Aorta (tissue), 5 donors: ENCODE measurements at regions not wholly inside any gene's neighbourhood (a gene's known extent, or its start where the extent isn't known, plus 50 kb on each side); places are given as distances from the start of the nearest gene placed in this dataset.

Experiments
- ATAC-seq: fragments of 200-7000 bp; cut with Tn5 transposase; one replicate; pipeline ENCODE4 v1.9.1; 2022; ENCODE audit warnings: moderate library complexity; ENCODE audit not compliant: low FRiP score
- DNase-seq, 2 donors: peaks; one replicate each; pipeline ENCODE4 v3.0.0-alpha.2; 2020
- H3K27ac ChIP-seq, 2 donors: one replicate each; pipeline ENCODE4 v1.5.1; 2013; ENCODE audit warnings: low read length in 2 of 2, mild to moderate bottlenecking in 2 of 2, moderate library complexity in 2 of 2, control low read depth in 1 of 2, inconsistent platforms in 1 of 2, low read depth in 1 of 2
- H3K27me3 ChIP-seq, 2 donors: one replicate each; pipeline ENCODE4 v1.6.1; 2013; ENCODE audit warnings: control low read depth in 1 of 2, low read length in 1 of 2, mild to moderate bottlenecking in 1 of 2, moderate library complexity in 1 of 2; ENCODE audit not compliant: insufficient read depth in 2 of 2, control insufficient read depth in 1 of 2
- H3K36me3 ChIP-seq, 2 donors: one replicate each; pipeline ENCODE4 v1.6.1; 2013; ENCODE audit warnings: control low read depth in 1 of 2, low read length in 1 of 2, mild to moderate bottlenecking in 1 of 2; ENCODE audit not compliant: insufficient read depth in 2 of 2, control insufficient read depth in 1 of 2
- H3K4me1 ChIP-seq, 2 donors: one replicate each; pipeline ENCODE4 v1.6.1; 2013; ENCODE audit warnings: low read length in 2 of 2, control low read depth in 1 of 2, mild to moderate bottlenecking in 1 of 2, moderate library complexity in 1 of 2; ENCODE audit not compliant: insufficient read depth in 2 of 2, control insufficient read depth in 1 of 2
- H3K4me3 ChIP-seq, 2 donors: one replicate each; pipeline ENCODE4 v1.5.1; 2013; ENCODE audit warnings: low read length in 2 of 2, control low read depth in 1 of 2, mild to moderate bottlenecking in 1 of 2
- H3K9me3 ChIP-seq: one replicate; pipeline ENCODE4 v1.6.1; 2013; ENCODE audit warnings: mild to moderate bottlenecking, low read length; ENCODE audit not compliant: control insufficient read depth
- WGBS, 2 donors: extraction: QIAGEN DNeasy Blood & Tissue Kit; methylation state at CpG; one replicate each; pipeline ENCODE4 v1.1.7; 2013; 5-methylcytosine and 5-hydroxymethylcytosine counted together
- intact Hi-C, 2 donors: fragments of 100-400 bp; cut with DNase I; formaldehyde crosslinking; loops; one replicate each; pipeline versions ENCODE4 v1.14.2 to v1.15.0; 2022
- donor health status: healthy with polysubstance abuse.
- donor health status: Bipolar disorder and iron deficiency.
- donor health status: DM: no; HTN: no; CAD: no.
- donor health status: DM: no; HTN: no; CAD: no.
- donor health status: DM: yes; HTN: yes; CAD: no.

DNA sequence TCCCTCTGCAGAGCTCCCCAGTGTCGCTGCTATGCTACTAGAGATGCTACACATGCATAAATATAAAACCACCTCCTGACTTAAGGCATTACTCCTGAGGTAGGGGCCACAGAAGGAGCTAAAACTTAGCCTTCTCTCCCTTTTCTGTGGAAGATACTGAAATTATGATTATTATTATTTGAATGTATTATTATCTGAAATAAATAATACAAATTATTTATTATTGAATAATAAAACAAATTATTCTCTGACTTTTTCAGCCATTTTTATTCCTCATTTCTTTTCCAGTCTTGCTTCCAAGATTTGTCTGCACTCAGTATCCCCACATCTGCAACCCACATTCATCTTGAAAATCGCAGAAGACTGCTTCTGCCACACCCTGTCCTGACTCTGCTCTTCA is 414.9 kb upstream of the ACO1 start:
- H3K27ac ChIP-seq: no peak overlapping the region
- H3K36me3 ChIP-seq: no peaks in the 10 kb centered on the region
- H3K9me3 ChIP-seq: no peaks in the 10 kb centered on the region
- no peaks in the 10 kb centered on the region for H3K27me3 ChIP-seq
- WGBS, 2 donors: 49 to 54% methylated on average over 2 of the region's 2 CpGs
- H3K4me1 ChIP-seq: no peaks in the 10 kb centered on the region
- intact Hi-C loops: no loop called here
- no peak for DNase-seq
- ATAC-seq: no peak
- H3K4me3 ChIP-seq: no peak overlapping the region

DNA sequence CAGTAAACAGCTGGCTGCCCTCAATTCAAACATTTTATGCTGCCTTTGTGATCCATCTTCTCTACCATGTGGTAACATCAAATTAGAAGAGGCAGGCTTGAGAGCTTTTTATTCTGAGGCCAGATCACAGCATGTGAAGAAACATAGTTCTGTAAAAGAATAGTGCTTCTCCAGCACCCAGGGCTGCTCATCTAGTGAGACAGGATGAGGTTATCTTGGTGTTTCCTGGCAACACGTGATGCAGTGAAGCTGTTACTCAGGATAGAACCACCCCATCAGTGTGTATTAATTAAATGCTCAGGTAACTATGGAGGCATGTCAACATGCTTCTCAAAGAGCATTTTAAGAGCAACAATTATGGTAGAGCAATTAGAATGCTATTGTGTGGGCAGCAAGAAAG is 400.5 kb upstream of the ACO1 start:
- intact Hi-C loops: no loop called here
- ATAC-seq (no peak), DNase-seq (no peak)
- Histone ChIP-seq H3K27ac (no peak overlapping the region), H3K36me3 (no peaks in the 10 kb centered on the region), H3K4me1 (no peaks in the 10 kb centered on the region), H3K27me3 (peaks cover 0 to 3% of the 10 kb centered on the region in 2 donors), H3K9me3 (peaks cover 2% of the 10 kb centered on the region), H3K4me3 (no peak overlapping the region)
- WGBS, 2 donors: 32 to 40% methylated on average over 1 of the region's 1 CpG

GRCh38 chr9:31996331-31996730 is 388.1 kb upstream of the ACO1 start:
- H3K4me3 ChIP-seq: no peak overlapping the region
- H3K36me3 ChIP-seq: no peaks in the 10 kb centered on the region
- intact Hi-C loops: no loop called here
- no peaks in the 10 kb centered on the region for H3K9me3 ChIP-seq
- ATAC-seq: no peak
- H3K27me3 ChIP-seq: no peaks in the 10 kb centered on the region
- WGBS, 2 donors: 47 to 71% methylated on average over 1 of the region's 1 CpG
- no peak overlapping the region for H3K27ac ChIP-seq
- no peaks in the 10 kb centered on the region for H3K4me1 ChIP-seq
- DNase-seq: no peak

GRCh38 chr9:32004431-32005076 is 379.9 kb upstream of the ACO1 start:
- H3K9me3 ChIP-seq: no peaks in the 10 kb centered on the region
- no peak overlapping the region for H3K27ac ChIP-seq
- DNase-seq: no peak
- 32 to 36% methylated on average over 7 of the region's 7 CpGs for WGBS, 2 donors
- no peaks in the 10 kb centered on the region for H3K36me3 ChIP-seq
- no peaks in the 10 kb centered on the region for H3K4me1 ChIP-seq
- no peak for ATAC-seq
- no peak overlapping the region for H3K4me3 ChIP-seq
- no peaks in the 10 kb centered on the region for H3K27me3 ChIP-seq
- intact Hi-C loops: no loop called here

DNA sequence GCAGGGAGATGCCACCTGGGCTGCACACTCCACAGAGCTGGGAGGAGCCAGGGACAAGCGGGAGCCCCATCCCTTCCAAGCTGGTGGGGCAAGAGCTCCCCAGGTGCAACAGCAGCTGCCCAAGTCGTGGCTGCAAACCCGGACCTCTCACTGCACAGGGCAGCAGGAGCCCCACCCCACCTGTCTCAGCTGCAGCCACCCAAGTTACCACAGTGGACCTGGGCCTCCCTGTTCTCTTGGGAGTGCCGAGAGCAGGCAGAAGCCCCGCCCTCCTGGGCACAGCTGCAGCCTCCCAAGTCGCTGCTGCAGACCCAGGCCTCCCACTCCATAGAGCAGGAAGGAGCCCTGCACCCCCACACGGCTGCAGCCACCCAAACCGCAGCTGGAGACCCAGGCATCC is 374.1 kb upstream of the ACO1 start:
- intact Hi-C loops: no loop called here
- no peaks in the 10 kb centered on the region for H3K9me3 ChIP-seq
- H3K36me3 ChIP-seq: no peaks in the 10 kb centered on the region
- H3K4me3 ChIP-seq: no peak overlapping the region
- DNase-seq (peak in 1 of 2 donors; percentile 68), ATAC-seq (peak; percentile 26)
- H3K4me1 ChIP-seq: no peaks in the 10 kb centered on the region
- H3K27me3 ChIP-seq: no peaks in the 10 kb centered on the region
- WGBS, 2 donors: 75 to 82% methylated on average over 6 to 8 of the region's 8 CpGs
- no peak overlapping the region for H3K27ac ChIP-seq

- H3K27me3 ChIP-seq: no peaks in the 10 kb centered on the region
- H3K36me3 ChIP-seq: no peaks in the 10 kb centered on the region
- no peaks in the 10 kb centered on the region for H3K9me3 ChIP-seq
- intact Hi-C loops: no loop called here
- no peak for ATAC-seq
- H3K4me3 ChIP-seq: no peak overlapping the region
- H3K27ac ChIP-seq: no peak overlapping the region
- 79 to 81% methylated on average over 2 of the region's 2 CpGs for WGBS, 2 donors
- no peaks in the 10 kb centered on the region for H3K4me1 ChIP-seq
- no peak for DNase-seq
Measured at GRCh38 chr9:32011049-32011448, 373.4 kb upstream of the ACO1 start.

GRCh38 chr9:32015795-32016194 is 368.6 kb upstream of the ACO1 start:
- no peak for ATAC-seq
- Histone ChIP-seq H3K4me1 (no peaks in the 10 kb centered on the region), H3K4me3 (no peak overlapping the region), H3K27ac (no peak overlapping the region), H3K9me3 (no peaks in the 10 kb centered on the region), H3K36me3 (no peaks in the 10 kb centered on the region), H3K27me3 (no peaks in the 10 kb centered on the region)
- intact Hi-C loops: no loop called here
- no peak for DNase-seq
- 79% methylated on average over 5 of the region's 5 CpGs for WGBS, 2 donors

- no peak overlapping the region for H3K27ac ChIP-seq
- no peaks in the 10 kb centered on the region for H3K36me3 ChIP-seq
- no peak overlapping the region for H3K4me3 ChIP-seq
- no peak for ATAC-seq
- intact Hi-C loops: no loop called here
- DNase-seq: no peak
- no peaks in the 10 kb centered on the region for H3K4me1 ChIP-seq
- no peaks in the 10 kb centered on the region for H3K27me3 ChIP-seq
- WGBS, 2 donors: 74 to 75% methylated on average over 3 of the region's 3 CpGs
- H3K9me3 ChIP-seq: no peaks in the 10 kb centered on the region
Measured at GRCh38 chr9:32045513-32045912, 338.9 kb upstream of the ACO1 start.

DNA sequence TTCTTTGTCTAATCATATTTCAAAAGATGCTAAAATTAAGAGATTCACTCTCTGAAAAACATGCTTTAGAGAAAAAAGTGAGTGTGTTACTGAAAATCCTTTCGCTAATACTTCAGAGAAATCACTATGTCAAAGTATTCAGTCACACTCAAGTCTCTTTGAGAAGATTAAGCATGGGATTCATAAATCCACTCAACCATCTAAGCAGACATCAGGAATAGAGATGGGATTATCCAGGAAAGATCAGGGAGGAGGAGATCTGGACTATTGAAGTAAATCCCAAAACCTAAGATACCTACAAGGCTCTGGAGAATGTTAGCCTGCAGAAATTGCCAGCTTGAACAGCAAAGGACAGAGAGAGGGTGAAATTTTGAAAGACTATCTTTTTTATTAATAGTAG is 317.2 kb upstream of the ACO1 start:
- ATAC-seq: no peak
- DNase-seq: no peak
- 91 to 96% methylated on average over 1 of the region's 1 CpG for WGBS, 2 donors

More for the DNA sequence above, 317.2 kb upstream of the ACO1 start:
- Histone ChIP-seq H3K4me1 (no peaks in the 10 kb centered on the region), H3K4me3 (no peak overlapping the region), H3K27ac (no peak overlapping the region), H3K27me3 (peaks cover 0 to 2% of the 10 kb centered on the region in 2 donors), H3K36me3 (no peaks in the 10 kb centered on the region), H3K9me3 (no peaks in the 10 kb centered on the region)
- intact Hi-C loops: no loop called here
